Esophagus squamous epithelium (tissue), 4 donors: ENCODE measurements at regions not wholly inside any gene's neighbourhood (a gene's known extent, or its start where the extent isn't known, plus 50 kb on each side); places are given as distances from the start of the nearest gene placed in this dataset.

Experiments used
- POLR2A ChIP-seq, 4 donors: fragments of 450-650 bp; IDR thresholded peaks; one replicate each; pipeline ENCODE4 v1.6.1; 2017; ENCODE audit warnings: antibody characterized with exemption in 4 of 4, mild to moderate bottlenecking in 4 of 4, moderate library complexity in 3 of 4
- TF ChIP-seq, protein P1 (sequence below), 6 experiments: fragments of 450-650 bp in 4 of 6; fragments of 200-600 bp in 2 of 6; sonication (generic) in 2 of 6; IDR thresholded peaks; one replicate each; pipeline ENCODE4 v1.5.1; 2016 to 2019; ENCODE audit warnings: antibody characterized with exemption in 6 of 6, mild to moderate bottlenecking in 4 of 6, moderate library complexity in 4 of 6

DNA sequence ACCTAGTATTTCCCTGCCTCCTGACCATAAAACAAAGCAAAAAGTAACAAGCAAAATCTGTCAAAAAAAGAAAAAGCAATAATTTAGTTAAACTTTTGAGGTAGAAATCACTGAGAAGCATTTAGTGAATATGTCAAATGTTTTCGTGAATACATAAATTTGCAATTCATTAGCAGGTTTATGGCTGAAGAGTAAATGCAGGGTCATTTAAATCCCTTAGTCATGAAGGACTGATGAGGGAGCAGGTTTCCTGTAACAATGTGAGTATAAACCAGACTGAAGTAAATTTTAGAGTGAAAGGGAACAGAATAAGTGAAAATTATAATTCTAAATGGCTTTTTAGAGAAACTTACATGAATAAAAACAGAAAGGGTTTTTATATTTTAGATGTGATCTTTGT is 313.5 kb upstream of the MANEA start:
- TF ChIP-seq, protein P1, sequence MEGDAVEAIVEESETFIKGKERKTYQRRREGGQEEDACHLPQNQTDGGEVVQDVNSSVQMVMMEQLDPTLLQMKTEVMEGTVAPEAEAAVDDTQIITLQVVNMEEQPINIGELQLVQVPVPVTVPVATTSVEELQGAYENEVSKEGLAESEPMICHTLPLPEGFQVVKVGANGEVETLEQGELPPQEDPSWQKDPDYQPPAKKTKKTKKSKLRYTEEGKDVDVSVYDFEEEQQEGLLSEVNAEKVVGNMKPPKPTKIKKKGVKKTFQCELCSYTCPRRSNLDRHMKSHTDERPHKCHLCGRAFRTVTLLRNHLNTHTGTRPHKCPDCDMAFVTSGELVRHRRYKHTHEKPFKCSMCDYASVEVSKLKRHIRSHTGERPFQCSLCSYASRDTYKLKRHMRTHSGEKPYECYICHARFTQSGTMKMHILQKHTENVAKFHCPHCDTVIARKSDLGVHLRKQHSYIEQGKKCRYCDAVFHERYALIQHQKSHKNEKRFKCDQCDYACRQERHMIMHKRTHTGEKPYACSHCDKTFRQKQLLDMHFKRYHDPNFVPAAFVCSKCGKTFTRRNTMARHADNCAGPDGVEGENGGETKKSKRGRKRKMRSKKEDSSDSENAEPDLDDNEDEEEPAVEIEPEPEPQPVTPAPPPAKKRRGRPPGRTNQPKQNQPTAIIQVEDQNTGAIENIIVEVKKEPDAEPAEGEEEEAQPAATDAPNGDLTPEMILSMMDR (IDR thresholded peaks at IDR 0.05), result no peak
- no peak for TF ChIP-seq POLR2A (IDR thresholded peaks at IDR 0.05)
